ENCODE measurements at regions not wholly inside any gene's neighbourhood (a gene's known extent, or its start where the extent isn't known, plus 50 kb on each side); places are given as distances from the start of the nearest gene placed in this dataset.

- TF ChIP-seq ZFP30 (CRISPR knock-in tag; IDR thresholded peaks at IDR 0.05) (no peak), PATZ1 (CRISPR knock-in tag; IDR thresholded peaks at IDR 0.05; ENCODE audit: borderline replicate concordance) (no peak), ESRRG (CRISPR knock-in tag; IDR thresholded peaks at IDR 0.05) (no peak), ARNTL (CRISPR knock-in tag; IDR thresholded peaks at IDR 0.05; ENCODE audit: borderline replicate concordance, low read depth) (no peak), ZFP3 (CRISPR knock-in tag; IDR thresholded peaks at IDR 0.05) (no peak), CREB5 (CRISPR knock-in tag; IDR thresholded peaks at IDR 0.05; ENCODE audit: low read depth) (no peak), ISL1 (CRISPR knock-in tag; IDR thresholded peaks at IDR 0.05) (no peak), CSRNP3 (CRISPR knock-in tag; IDR thresholded peaks at IDR 0.05) (no peak)
Measured at GRCh38 chr1:201618389-201618788, 79.5 kb downstream of the NAV1 start.
